Lung microvascular endothelial cell (primary cell): ENCODE measurements at regions not wholly inside any gene's neighbourhood (a gene's known extent, or its start where the extent isn't known, plus 50 kb on each side); places are given as distances from the start of the nearest gene placed in this dataset.

Experiments used
- DNase-seq, 2 donors: peaks; one replicate each; pipeline versions ENCODE4 v3.0.0 to v3.0.0-alpha.2; 2010; ENCODE audit warnings: low read depth in 2 of 2

GRCh38 chr14:38775986-38776385 lies 327.0 kb downstream of the SEC23A start:
- DNase-seq: peak; percentile 9 to 65

DNA sequence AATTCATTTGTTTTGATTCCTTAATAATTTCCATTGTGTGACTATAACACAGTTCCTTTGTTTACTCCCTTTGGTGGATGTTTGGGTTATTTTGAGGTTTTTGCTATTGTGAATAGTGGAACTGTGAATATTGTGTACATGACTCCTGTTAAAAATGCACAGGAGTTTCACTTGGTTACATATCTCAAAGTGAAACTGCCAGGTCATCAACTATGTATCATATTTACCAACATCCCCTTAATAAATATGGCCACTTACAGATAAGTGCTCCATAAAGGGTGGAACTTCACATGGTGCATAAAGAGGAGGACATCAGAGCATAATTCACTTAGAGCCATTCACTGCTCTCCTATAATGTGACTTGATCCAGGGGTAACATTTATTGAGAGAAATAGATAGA lies 328.9 kb downstream of the SEC23A start:
- no peak for DNase-seq

GRCh38 chr14:38770251-38770650 lies 332.8 kb downstream of the SEC23A start:
- DNase-seq: no peak

DNA sequence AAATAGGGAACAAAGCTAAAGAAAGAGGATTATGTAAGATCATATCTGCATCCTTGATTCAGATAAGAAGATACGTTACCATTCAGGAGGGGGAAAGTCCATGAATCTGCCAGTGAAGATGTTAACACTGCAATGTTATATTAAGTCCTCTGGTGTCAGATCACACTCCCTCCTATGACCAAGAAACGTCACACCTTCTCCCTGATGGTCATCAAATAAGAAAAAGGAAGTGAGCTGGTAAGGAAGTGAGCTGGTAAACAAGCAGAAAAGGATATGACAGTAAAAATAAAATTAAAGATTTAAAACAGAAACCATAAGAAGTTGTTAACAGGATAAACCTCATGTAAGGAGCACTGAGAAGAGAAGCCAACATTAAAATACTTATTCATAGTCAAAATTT lies 340.2 kb downstream of the SEC23A start:
- DNase-seq: peak in 1 of 2 donors; percentile 85

- DNase-seq: peak in 1 of 2 donors; percentile 54
Observed at GRCh38 chr14:38762426-38762825, 340.6 kb downstream of the SEC23A start.

DNA sequence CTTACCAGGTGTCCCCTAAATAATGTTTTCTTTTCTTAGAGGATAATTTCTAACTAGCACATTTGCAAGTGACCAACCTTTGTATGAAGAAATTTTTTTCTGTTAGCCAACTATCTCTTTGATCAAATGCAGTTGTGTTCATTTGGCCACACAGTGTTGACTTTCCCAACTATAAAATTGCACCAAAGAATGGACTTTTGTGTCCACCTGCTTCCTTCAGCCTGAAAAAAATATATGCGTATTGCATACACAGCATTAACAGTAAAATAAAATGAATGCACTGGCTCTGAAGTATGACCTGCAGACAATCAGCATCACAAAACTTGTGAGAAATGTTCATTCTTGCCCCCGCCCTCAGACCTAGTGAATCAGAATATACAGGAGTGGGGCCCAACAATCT lies 342.0 kb downstream of the SEC23A start:
- DNase-seq: no peak

DNA sequence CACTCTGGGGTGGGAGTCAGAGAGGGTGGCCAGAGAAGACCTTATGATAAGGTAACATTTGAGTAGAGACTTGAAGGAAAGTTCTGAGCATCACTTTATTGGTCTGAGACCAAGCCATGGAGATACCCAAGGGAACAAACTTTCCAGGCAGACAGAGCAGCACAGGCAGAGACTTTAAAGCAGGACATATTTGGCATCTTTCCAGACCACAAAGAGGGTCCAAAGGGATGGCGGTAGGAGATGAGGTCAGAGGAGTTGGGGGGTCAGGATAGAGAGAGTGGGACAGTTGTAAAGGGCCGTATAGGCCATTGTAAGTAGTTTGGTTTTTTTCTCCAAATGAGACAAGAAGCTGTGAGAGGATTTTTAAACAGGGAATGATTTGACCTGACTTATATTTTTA lies 344.4 kb downstream of the SEC23A start:
- DNase-seq: no peak

- no peak for DNase-seq
Observed at GRCh38 chr14:38755036-38755435, 348.0 kb downstream of the SEC23A start.

DNA sequence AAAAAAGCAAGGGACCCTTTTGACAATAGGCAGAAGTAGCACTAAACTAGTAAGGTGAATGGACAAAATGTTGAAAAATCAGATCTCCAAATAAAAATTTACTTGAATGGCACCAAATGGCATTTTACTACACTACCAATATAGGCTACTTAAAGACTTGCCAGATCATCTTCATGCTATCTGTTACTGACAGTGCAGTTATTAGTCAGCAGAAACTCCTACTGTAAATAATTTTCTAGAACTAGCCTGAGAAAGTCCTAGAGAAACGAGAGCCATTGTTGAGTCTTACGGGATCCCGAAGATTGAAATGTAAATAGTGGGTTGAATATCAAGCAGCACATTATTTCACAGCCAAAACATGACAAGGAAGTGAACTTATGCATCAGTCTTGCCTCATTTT lies 350.3 kb downstream of the SEC23A start:
- DNase-seq: no peak

- DNase-seq: no peak
Observed at GRCh38 chr14:38752341-38752740, 350.7 kb downstream of the SEC23A start.

DNA sequence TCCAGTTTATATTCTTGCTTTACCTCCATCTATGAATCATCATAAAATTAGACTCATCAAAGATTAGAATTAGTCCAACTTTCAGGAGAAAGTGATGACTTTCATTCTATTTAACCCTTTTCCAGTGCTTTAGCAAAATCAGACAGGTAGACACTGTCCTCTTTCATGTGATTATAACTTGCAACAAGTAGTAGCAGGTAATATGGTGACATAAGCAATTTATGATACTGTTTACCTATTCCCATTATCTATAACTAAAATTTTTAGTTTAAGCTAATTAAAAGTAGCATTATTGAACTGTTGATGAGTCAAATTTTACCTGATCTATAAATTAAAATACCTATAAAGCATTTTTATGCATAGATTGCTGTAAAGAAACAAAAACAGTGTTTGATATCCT lies 351.6 kb downstream of the SEC23A start:
- DNase-seq: no peak

GRCh38 chr14:38749936-38750335 lies 353.1 kb downstream of the SEC23A start:
- DNase-seq: no peak

- DNase-seq: no peak
Observed at GRCh38 chr14:38745861-38746260, 357.2 kb downstream of the SEC23A start.

- DNase-seq: no peak
Observed at GRCh38 chr14:38743966-38744584, 359.0 kb downstream of the SEC23A start.

- no peak for DNase-seq
Observed at GRCh38 chr14:38737686-38738407, 365.2 kb downstream of the SEC23A start.

- DNase-seq: no peak
Observed at GRCh38 chr14:38735005-38735404, 368.0 kb downstream of the SEC23A start.

- no peak for DNase-seq
Observed at GRCh38 chr14:38731962-38732361, 371.1 kb downstream of the SEC23A start.

DNA sequence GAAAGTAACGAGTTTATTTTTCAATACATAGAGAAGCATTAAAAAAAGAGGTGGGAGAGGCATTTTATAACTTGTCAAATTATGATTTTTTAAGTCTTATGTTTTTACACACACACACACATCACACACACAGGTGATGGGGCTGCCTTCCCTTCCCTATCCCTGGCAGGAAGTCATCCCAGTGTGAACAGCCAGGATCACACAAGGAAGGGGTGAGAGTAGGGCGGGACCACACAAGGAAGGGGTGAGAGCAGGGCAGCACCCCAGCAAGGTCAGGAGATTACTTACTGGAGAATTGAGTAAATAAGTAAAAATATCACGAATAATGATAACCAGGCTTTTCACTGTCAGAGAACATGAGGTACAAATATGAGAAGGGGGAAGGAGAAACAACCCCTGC lies 372.6 kb downstream of the SEC23A start:
- DNase-seq: no peak

GRCh38 chr14:38727731-38728130 lies 375.3 kb downstream of the SEC23A start:
- DNase-seq: no peak

- DNase-seq: no peak
Observed at GRCh38 chr14:38724621-38725020, 378.4 kb downstream of the SEC23A start.

DNA sequence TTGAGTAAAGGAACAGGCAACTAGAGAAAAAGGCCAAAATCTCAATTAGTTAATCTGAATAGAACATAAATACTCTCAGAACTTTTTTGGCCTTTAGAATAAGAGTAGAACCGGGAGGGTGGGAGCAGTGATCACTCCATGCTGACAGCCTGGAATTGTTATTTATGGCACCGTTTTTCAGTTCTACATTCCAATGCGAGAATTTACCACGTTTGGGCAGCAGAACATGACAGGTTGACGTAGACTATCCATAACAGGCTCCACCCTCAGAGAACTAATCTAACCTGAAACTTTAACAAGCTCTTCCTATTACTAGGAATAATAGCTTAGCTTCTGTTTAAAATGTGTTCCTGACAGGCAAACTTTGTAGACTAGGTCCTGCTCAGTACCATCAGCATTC lies 379.1 kb downstream of the SEC23A start:
- DNase-seq: no peak

- peak in 1 of 2 donors; percentile 16 for DNase-seq
Observed at GRCh38 chr14:38723277-38723676, 379.8 kb downstream of the SEC23A start.

- DNase-seq: peak; percentile 60 to 78
Observed at GRCh38 chr14:38721822-38722431, 381.1 kb downstream of the SEC23A start.
